SKM-1 treated with dmso at 0.1 percent for 144 hours (cell line): ENCODE measurements at regions not wholly inside any gene's neighbourhood (a gene's known extent, or its start where the extent isn't known, plus 50 kb on each side); places are given as distances from the start of the nearest gene placed in this dataset.

Experiments
- DNase-seq: peaks from one replicate; lab custom pipeline; 2025; ENCODE audit not compliant: unreplicated experiment; lab: John Stamatoyannopoulos, UW

- peak; percentile 49 for DNase-seq
Measured at GRCh38 chr4:162364651-162365050, 200.9 kb upstream of the FSTL5 start.

GRCh38 chr4:162360369-162361149 lies 196.8 kb upstream of the FSTL5 start:
- no peak for DNase-seq

GRCh38 chr4:162356181-162356580 lies 192.4 kb upstream of the FSTL5 start:
- no peak for DNase-seq

GRCh38 chr4:162352580-162353107 lies 188.8 kb upstream of the FSTL5 start:
- no peak for DNase-seq

GRCh38 chr4:162350331-162350730 lies 186.5 kb upstream of the FSTL5 start:
- no peak for DNase-seq

- no peak for DNase-seq
Measured at GRCh38 chr4:162349395-162349794, 185.6 kb upstream of the FSTL5 start.

- no peak for DNase-seq
Measured at GRCh38 chr4:162347842-162348213, 184.0 kb upstream of the FSTL5 start.

- no peak for DNase-seq
Measured at GRCh38 chr4:162347156-162347841, 183.5 kb upstream of the FSTL5 start.

GRCh38 chr4:162343967-162344366 lies 180.2 kb upstream of the FSTL5 start:
- no peak for DNase-seq

GRCh38 chr4:162341533-162341932 lies 177.7 kb upstream of the FSTL5 start:
- DNase-seq: no peak

GRCh38 chr4:162323919-162324318 lies 160.1 kb upstream of the FSTL5 start:
- DNase-seq: no peak

GRCh38 chr4:162322054-162322453 lies 158.3 kb upstream of the FSTL5 start:
- no peak for DNase-seq

GRCh38 chr4:162285753-162286152 lies 122.0 kb upstream of the FSTL5 start:
- DNase-seq: no peak

GRCh38 chr4:162282684-162283083 lies 118.9 kb upstream of the FSTL5 start:
- no peak for DNase-seq

GRCh38 chr4:162274354-162274753 lies 110.6 kb upstream of the FSTL5 start:
- DNase-seq: peak; percentile 91

GRCh38 chr4:162272215-162272614 lies 108.4 kb upstream of the FSTL5 start:
- no peak for DNase-seq

- no peak for DNase-seq
Measured at GRCh38 chr4:162268911-162269310, 105.1 kb upstream of the FSTL5 start.

- DNase-seq: no peak
Measured at GRCh38 chr4:162265802-162266201, 102.0 kb upstream of the FSTL5 start.

GRCh38 chr4:162245051-162245450 lies 81.3 kb upstream of the FSTL5 start:
- DNase-seq: no peak

- no peak for DNase-seq
Measured at GRCh38 chr4:162241857-162242256, 78.1 kb upstream of the FSTL5 start.

GRCh38 chr4:162239992-162240769 lies 76.4 kb upstream of the FSTL5 start:
- DNase-seq: no peak

- DNase-seq: no peak
Measured at GRCh38 chr4:162237676-162238075, 73.9 kb upstream of the FSTL5 start.
